ENCODE measurements at regions not wholly inside any gene's neighbourhood (a gene's known extent, or its start where the extent isn't known, plus 50 kb on each side); places are given as distances from the start of the nearest gene placed in this dataset.

DNA sequence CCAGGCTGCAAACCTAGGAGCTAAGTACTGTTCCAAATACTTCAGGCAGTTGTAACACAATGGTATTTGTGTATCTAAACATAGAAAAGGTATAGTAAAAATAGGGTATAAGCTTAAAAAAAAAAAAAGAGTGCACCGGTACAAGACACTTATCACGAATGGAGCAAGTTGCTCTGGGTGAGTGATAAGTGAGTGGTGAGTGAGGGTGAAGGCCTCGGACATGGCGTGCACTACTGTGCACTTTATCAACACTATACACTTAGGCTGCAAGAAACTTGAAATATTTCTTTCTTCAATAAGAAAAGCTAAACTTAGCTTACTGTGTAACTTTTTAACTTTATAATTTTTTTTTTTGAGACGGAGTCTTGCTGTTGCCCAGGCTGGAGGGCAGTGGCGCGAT lies 159.5 kb upstream of the PDE10A start:
- dilution Hi-C loops (cut with HindIII; ENCODE audit: low sequenced_read_pairs, unreplicated experiment): no loop called here
- no peaks in the 10 kb centered on the region for H3K79me1 ChIP-seq (ENCODE audit: low read depth in 1 of 2, low read length in 2 of 2)
- no peak overlapping the region for H4K91ac ChIP-seq (ENCODE audit: insufficient read depth, low read depth, low read length)
- CTCF ChIA-PET: interaction anchor here (0.6 kb wide), 1 partner anchor 26 kb away, joined by 11 read pairs; no protein-coding TSS in a partner anchor
- H3K4me2 ChIP-seq (ENCODE audit: low read depth, low read length): no peak overlapping the region
- no peaks in the 10 kb centered on the region for H3K9me3 ChIP-seq (ENCODE audit: control insufficient read depth, insufficient read depth, low read length)
- no peak overlapping the region for H3K4ac ChIP-seq (ENCODE audit: low read depth, low read length)
- no peak overlapping the region for H2AFZ ChIP-seq (replicated peaks; ENCODE audit: low read length, poor library complexity)
- BruUV-seq (replicated peaks): no TSS peak
- no peaks in the 10 kb centered on the region; the same call in 1 of the 2 replicates for H4K20me1 ChIP-seq (ENCODE audit: insufficient read depth, low read length)
- no peak overlapping the region for H3K9ac ChIP-seq (ENCODE audit: low read depth, low read length)
- no peak for TF ChIP-seq CEBPB (IDR thresholded peaks at IDR 0.05; ENCODE audit: low read depth, low read length)
- TF ChIP-seq CHD1 (IDR thresholded peaks at IDR 0.05; ENCODE audit: low read depth, low read length): no peak
- no peak for TF ChIP-seq RCOR1 (IDR thresholded peaks at IDR 0.05; ENCODE audit: insufficient replicate concordance, low read length)
- TF ChIP-seq CTCF (conservative IDR thresholded peaks at IDR 0.05; ENCODE audit: low read depth, low read length): no peak
- no peak for TF ChIP-seq SMC3 (IDR thresholded peaks at IDR 0.05; ENCODE audit: low read depth, low read length)
- no peak for TF ChIP-seq RAD21 (IDR thresholded peaks at IDR 0.05; ENCODE audit: low read length)
- no peak for TF ChIP-seq RFX5 (IDR thresholded peaks at IDR 0.05; ENCODE audit: low read depth, low read length)
- intact Hi-C loops (cut with micrococcal nuclease): no loop called here
- H3K18ac ChIP-seq (ENCODE audit: low read depth, low read length): no peak overlapping the region
- H3K56ac ChIP-seq (ENCODE audit: extremely low read depth, insufficient read depth, low read length): no peak overlapping the region
- no peaks in the 10 kb centered on the region for H3K9me1 ChIP-seq (ENCODE audit: insufficient read depth, low read length)
- no peak overlapping the region for H3K4me3 ChIP-seq (ENCODE audit: insufficient read depth, low read depth, low read length)
- H3K27me3 ChIP-seq (ENCODE audit: control insufficient read depth, insufficient read depth, low read length): peaks cover 4% of the 10 kb centered on the region; the same call in 1 of the 2 replicates
- no peak overlapping the region for H2AK5ac ChIP-seq (ENCODE audit: low read depth, low read length)
- no peak overlapping the region for H3K14ac ChIP-seq (replicated peaks; ENCODE audit: low read depth, low read length)
- H2BK5ac ChIP-seq (ENCODE audit: low read depth, low read length, poor library complexity, severe bottlenecking): no peak overlapping the region
- H2AK9ac ChIP-seq (replicated peaks; ENCODE audit: low read depth, low read length, poor library complexity): no peak overlapping the region
- H2BK15ac ChIP-seq (ENCODE audit: low read depth, low read length): no peak overlapping the region
- POLR2A ChIA-PET (ENCODE audit: unreplicated experiment): no interaction called here
- H3K4me1 ChIP-seq (ENCODE audit: control insufficient read depth, insufficient read depth, low read length): peaks cover 3% of the 10 kb centered on the region
- H3K23ac ChIP-seq (ENCODE audit: low read depth, low read length): no peak overlapping the region
- in situ Hi-C loops (cut with MboI; ENCODE audit: low sequenced_read_pairs): no loop called here
- no peak overlapping the region for H4K8ac ChIP-seq (ENCODE audit: low read depth in 2 of 2, low read length in 2 of 2)
- no peak for ATAC-seq (ENCODE audit: low read depth)
- H3K27ac ChIP-seq (ENCODE audit: insufficient read depth, low read length): no peak overlapping the region
- H2BK20ac ChIP-seq (ENCODE audit: low read depth, low read length): no peak overlapping the region
- WGBS, 2 experiments (ENCODE audit: extremely low coverage in 2 of 2, insufficient read length in 1 of 2): no CpG with 5 or more reads among the region's 7 CpGs
- peaks cover 2% of the 10 kb centered on the region; the same call in 1 of the 2 replicates for H3K36me3 ChIP-seq (ENCODE audit: control insufficient read depth, insufficient read depth, low read length)
- H4K5ac ChIP-seq (ENCODE audit: low read depth, low read length): no peak overlapping the region
- no peak overlapping the region for H2BK120ac ChIP-seq (ENCODE audit: low read depth, low read length)
- no peak for DNase-seq
